Stimulated activated CD8-positive, alpha-beta memory T cell treated with anti-CD3 and anti-CD28 coated beads, Interleukin-2, amount 100 ng/mL, for 1 hour (primary cell): ENCODE measurements at regions not wholly inside any gene's neighbourhood (a gene's known extent, or its start where the extent isn't known, plus 50 kb on each side); places are given as distances from the start of the nearest gene placed in this dataset.
A peak's percentile ranks its signal among the peaks of the same experiment; 100 is the strongest.
"Not testable (repeated sequence)": the region's sequence is repeated elsewhere in the genome, so short reads cannot be mapped to it uniquely, and the experiment has no call there.

Source experiments
- DNase-seq, 2 donors: peaks; one replicate each; pipeline ENCODE4 v3.0.0-alpha.2; 2020; ENCODE audit warnings: low read depth in 2 of 2

- DNase-seq: not testable (repeated sequence)
Observed at GRCh38 chrX:3838754-3839153, 125.3 kb upstream of the PRKX start.

- not testable (repeated sequence) for DNase-seq
Observed at GRCh38 chrX:3837958-3838643, 124.7 kb upstream of the PRKX start.

GRCh38 chrX:3837211-3837610 lies 123.8 kb upstream of the PRKX start:
- not testable (repeated sequence) for DNase-seq

- not testable (repeated sequence) for DNase-seq
Observed at GRCh38 chrX:3833761-3834542, 120.5 kb upstream of the PRKX start.

- DNase-seq: not testable (repeated sequence)
Observed at GRCh38 chrX:3830020-3830419, 116.6 kb upstream of the PRKX start.

GRCh38 chrX:3829041-3829531 lies 115.6 kb upstream of the PRKX start:
- not testable (repeated sequence) for DNase-seq

GRCh38 chrX:3828378-3829040 lies 115.1 kb upstream of the PRKX start:
- not testable (repeated sequence) for DNase-seq

- DNase-seq: not testable (repeated sequence)
Observed at GRCh38 chrX:3824008-3824407, 110.6 kb upstream of the PRKX start.

GRCh38 chrX:3820167-3820566 lies 106.7 kb upstream of the PRKX start:
- no peak for DNase-seq

GRCh38 chrX:3817480-3817879 lies 104.0 kb upstream of the PRKX start:
- not testable (repeated sequence) for DNase-seq

- no peak for DNase-seq
Observed at GRCh38 chrX:3815896-3816664, 102.6 kb upstream of the PRKX start.

GRCh38 chrX:3811331-3812311 lies 98.2 kb upstream of the PRKX start:
- DNase-seq: no peak

GRCh38 chrX:3807906-3808305 lies 94.5 kb upstream of the PRKX start:
- no peak for DNase-seq

- no peak for DNase-seq
Observed at GRCh38 chrX:3806630-3807029, 93.2 kb upstream of the PRKX start.

- no peak for DNase-seq
Observed at GRCh38 chrX:3803713-3804112, 90.3 kb upstream of the PRKX start.

- no peak for DNase-seq
Observed at GRCh38 chrX:3803305-3803704, 89.9 kb upstream of the PRKX start.

- not testable (repeated sequence) for DNase-seq
Observed at GRCh38 chrX:3795411-3795810, 82.0 kb upstream of the PRKX start.

- no peak for DNase-seq
Observed at GRCh38 chrX:3791449-3791848, 78.0 kb upstream of the PRKX start.

GRCh38 chrX:3788494-3789233 lies 75.2 kb upstream of the PRKX start:
- DNase-seq: peak in 1 of 2 donors; percentile 2

- no peak for DNase-seq
Observed at GRCh38 chrX:3787856-3788255, 74.4 kb upstream of the PRKX start.
